ENCODE measurements at regions not wholly inside any gene's neighbourhood (a gene's known extent, or its start where the extent isn't known, plus 50 kb on each side); places are given as distances from the start of the nearest gene placed in this dataset.
"Not testable (repeated sequence)": the region's sequence is repeated elsewhere in the genome, so short reads cannot be mapped to it uniquely, and the experiment has no call there.

DNA sequence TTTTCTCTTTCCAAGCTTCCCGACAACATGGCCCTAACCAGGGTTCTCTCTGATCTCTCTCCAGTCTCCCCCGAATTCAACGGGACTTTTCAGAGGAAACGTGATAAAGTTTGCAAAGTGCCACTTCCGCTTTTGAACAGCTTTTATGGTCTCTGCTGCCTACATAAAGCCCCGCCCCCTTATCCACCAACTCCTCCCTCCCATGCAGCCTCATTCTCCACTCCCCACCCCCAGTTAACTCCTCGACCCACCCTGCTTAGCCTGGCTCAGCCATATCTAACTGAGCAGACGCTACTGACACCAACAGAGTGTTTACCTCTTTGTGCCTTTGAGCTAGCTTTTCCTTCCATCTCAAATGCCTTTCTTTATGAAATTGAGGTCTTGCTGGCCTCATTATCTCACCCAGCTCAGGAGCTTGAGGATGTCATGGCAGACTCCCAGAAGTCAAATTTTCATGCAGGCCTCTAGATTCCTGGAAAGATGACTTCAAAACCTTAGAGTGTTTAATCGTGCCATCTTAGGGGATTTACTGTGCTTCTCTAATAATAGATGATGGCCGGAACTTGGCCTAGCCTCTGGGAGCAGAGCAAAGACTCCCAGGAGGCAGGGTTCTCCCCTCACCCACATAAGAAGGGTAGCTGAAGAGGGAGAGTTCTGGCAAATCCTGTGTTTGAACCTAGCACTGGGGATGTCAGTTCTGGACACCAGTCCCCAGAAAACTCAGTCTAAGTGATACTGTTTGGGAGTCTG lies 606.0 kb downstream of the BCOR start:
- Mint-ChIP-seq H3K4me3 (no peak overlapping the region), H3K27me3 (ENCODE audit: insufficient read depth) (peaks cover 6% of the 10 kb centered on the region), H3K9me3 (no peaks in the 10 kb centered on the region), H3K27ac (no peak overlapping the region), H3K36me3 (ENCODE audit: low read depth) (no peaks in the 10 kb centered on the region), H3K4me1 (ENCODE audit: low read depth) (no peaks in the 10 kb centered on the region)
- TF ChIP-seq, protein P1, sequence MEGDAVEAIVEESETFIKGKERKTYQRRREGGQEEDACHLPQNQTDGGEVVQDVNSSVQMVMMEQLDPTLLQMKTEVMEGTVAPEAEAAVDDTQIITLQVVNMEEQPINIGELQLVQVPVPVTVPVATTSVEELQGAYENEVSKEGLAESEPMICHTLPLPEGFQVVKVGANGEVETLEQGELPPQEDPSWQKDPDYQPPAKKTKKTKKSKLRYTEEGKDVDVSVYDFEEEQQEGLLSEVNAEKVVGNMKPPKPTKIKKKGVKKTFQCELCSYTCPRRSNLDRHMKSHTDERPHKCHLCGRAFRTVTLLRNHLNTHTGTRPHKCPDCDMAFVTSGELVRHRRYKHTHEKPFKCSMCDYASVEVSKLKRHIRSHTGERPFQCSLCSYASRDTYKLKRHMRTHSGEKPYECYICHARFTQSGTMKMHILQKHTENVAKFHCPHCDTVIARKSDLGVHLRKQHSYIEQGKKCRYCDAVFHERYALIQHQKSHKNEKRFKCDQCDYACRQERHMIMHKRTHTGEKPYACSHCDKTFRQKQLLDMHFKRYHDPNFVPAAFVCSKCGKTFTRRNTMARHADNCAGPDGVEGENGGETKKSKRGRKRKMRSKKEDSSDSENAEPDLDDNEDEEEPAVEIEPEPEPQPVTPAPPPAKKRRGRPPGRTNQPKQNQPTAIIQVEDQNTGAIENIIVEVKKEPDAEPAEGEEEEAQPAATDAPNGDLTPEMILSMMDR (IDR thresholded peaks at IDR 0.05): no peak
- DNase-seq: no peak

DNA sequence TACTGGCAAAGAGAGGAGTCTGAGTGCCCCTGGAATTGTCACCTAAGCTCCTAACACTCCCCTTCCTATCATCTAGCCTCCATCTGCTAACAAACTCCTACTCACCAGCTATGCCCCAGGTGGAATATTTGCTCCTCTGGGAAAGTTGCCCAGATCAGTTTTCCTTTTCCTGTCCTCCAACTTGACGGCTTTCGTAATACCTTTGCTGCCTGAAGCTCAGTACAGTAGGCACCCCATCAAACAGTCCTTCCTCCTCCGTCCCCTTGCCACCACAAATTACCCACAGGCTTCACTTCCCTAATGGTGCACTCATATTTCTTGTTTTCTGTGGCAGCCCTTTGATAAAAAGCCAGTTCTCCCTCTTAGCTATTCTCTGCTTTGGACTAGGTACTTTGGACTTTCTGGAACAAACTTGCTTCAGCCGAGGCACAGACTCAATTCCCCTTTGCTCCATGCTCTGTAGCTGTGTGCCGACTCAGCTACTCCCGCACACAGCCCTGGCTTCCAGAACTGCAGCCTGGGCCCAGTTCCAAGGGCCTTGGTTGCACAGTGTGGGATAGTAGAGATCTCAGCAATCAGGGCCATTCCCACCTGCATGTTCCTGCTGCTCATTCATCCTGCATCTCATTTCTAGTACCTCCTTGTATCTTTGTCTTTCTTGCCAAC lies 605.1 kb downstream of the BCOR start:
- Mint-ChIP-seq H3K9me3 (no peaks in the 10 kb centered on the region), H3K4me1 (ENCODE audit: low read depth) (no peaks in the 10 kb centered on the region), H3K4me3 (no peak overlapping the region), H3K27me3 (ENCODE audit: insufficient read depth) (peaks cover 7% of the 10 kb centered on the region; the same call in 1 of the 2 replicates), H3K36me3 (ENCODE audit: low read depth) (no peaks in the 10 kb centered on the region), H3K27ac (no peak overlapping the region)
- DNase-seq: no peak
- TF ChIP-seq, protein P1 (IDR thresholded peaks at IDR 0.05): no peak

DNA sequence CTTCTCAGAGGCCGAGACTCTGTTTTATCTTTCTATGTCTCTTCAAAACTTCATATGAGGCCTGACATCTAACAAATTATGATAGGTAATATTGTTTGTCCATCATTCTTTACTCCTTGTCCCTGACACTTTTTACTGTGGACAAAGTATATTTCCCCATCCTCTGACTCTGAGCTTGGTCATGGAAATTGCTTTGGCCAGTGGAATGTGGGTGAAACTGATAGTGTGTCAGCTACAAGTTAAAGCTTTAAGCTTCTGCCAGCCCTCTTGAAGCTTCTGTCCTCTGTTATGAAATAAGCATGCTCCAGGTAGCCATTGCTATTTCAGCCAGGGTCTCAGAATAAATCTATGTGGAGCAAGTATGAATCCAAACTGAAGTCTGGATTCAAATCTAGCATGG lies 604.6 kb downstream of the BCOR start:
- peaks cover 7% of the 10 kb centered on the region; the same call in 1 of the 2 replicates for H3K27me3 Mint-ChIP-seq (ENCODE audit: insufficient read depth)

DNA sequence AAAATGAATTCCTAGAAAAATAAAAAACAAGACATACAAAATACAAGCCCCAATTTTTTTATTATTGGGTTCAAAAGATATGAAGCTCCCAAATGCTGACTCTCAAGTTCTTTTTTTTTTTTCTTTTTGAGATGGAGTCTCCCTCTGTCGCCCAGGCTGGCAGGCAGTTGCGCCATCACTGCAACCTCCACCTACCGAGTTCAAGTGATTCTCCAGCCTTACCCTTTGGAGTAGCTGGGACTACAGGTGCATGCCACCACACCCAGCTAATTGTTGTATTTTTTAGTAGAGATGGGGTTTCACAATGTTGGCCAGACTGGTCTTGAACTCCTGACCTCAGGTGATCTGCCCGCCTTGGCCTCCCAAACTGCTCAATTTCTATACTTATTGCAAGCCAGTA lies 600.6 kb downstream of the BCOR start:
- not testable (repeated sequence) for H3K4me1 Mint-ChIP-seq (ENCODE audit: low read depth); H3K4me3 Mint-ChIP-seq; DNase-seq; H3K36me3 Mint-ChIP-seq (ENCODE audit: low read depth); H3K27me3 Mint-ChIP-seq (ENCODE audit: insufficient read depth); H3K27ac Mint-ChIP-seq; H3K9me3 Mint-ChIP-seq

More for the DNA sequence above, 604.6 kb downstream of the BCOR start:
- Mint-ChIP-seq H3K4me1 (ENCODE audit: low read depth) (no peaks in the 10 kb centered on the region), H3K9me3 (no peaks in the 10 kb centered on the region), H3K27ac (no peak overlapping the region), H3K36me3 (ENCODE audit: low read depth) (no peaks in the 10 kb centered on the region), H3K4me3 (no peak overlapping the region)
- DNase-seq: no peak
- TF ChIP-seq, protein P1 (IDR thresholded peaks at IDR 0.05): no peak

DNA sequence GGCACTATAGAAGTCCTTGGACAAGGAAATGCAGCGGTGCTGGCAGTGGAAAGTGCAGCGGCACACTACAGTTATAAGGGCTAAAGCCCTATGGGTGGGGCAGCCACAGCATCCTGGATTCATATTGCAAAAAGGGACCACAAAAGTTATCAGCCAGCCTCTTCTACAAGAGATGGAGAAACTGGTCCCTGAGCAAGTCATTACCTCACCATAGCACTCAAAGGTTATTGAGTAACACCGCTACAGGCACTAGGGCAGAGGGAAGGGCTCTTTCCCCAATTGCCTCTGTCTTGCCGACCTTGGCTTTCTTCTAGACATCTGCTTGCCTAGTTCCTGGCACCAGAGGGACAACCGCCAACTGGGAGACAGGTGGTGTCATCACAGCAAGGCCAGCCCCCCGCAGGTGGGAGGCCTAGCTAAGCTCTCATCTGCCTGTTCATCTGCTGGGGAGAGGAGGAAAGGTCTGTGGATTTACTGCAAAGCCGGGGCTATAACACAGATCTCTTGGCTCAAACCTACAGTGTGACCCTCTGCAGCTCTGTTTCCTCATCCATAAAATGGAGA lies 600.0 kb downstream of the BCOR start:
- H3K4me1 Mint-ChIP-seq (ENCODE audit: low read depth): no peaks in the 10 kb centered on the region
- no peak overlapping the region for H3K27ac Mint-ChIP-seq
- H3K27me3 Mint-ChIP-seq (ENCODE audit: insufficient read depth): peaks cover 3% of the 10 kb centered on the region; the same call in 1 of the 2 replicates
- no peaks in the 10 kb centered on the region for H3K9me3 Mint-ChIP-seq
- TF ChIP-seq, protein P1 (IDR thresholded peaks at IDR 0.05): no peak
- no peaks in the 10 kb centered on the region for H3K36me3 Mint-ChIP-seq (ENCODE audit: low read depth)
- DNase-seq: no peak
- H3K4me3 Mint-ChIP-seq: no peak overlapping the region

DNA sequence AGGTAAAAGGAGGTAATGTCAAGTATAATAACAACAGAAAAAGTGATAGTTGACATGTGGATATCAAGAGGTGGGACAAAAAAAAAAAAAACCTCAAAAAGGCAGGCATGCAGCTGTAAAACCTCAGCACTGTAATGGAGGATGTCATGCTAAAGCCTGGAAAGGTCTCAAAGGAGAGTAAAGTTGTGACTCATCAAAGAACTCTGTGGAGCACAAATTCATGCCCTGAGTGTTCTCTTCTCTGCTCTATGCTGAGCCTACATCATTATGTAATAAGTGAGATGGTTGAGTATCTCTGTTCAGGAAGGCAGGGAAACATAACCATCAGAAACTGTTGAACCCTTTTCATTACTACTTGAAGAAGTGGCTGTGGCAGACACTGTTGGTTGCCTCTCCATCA lies 597.8 kb downstream of the BCOR start:
- no peaks in the 10 kb centered on the region for H3K9me3 Mint-ChIP-seq
- H3K4me1 Mint-ChIP-seq (ENCODE audit: low read depth): no peaks in the 10 kb centered on the region
- TF ChIP-seq, protein P1 (IDR thresholded peaks at IDR 0.05): no peak
- no peak overlapping the region for H3K4me3 Mint-ChIP-seq
- no peaks in the 10 kb centered on the region for H3K36me3 Mint-ChIP-seq (ENCODE audit: low read depth)
- peaks cover 3% of the 10 kb centered on the region; the same call in 1 of the 2 replicates for H3K27me3 Mint-ChIP-seq (ENCODE audit: insufficient read depth)
- no peak for DNase-seq
- H3K27ac Mint-ChIP-seq: no peak overlapping the region

All from HFFc6 (cell line).